ENCODE measurements at regions not wholly inside any gene's neighbourhood (a gene's known extent, or its start where the extent isn't known, plus 50 kb on each side); places are given as distances from the start of the nearest gene placed in this dataset.

GRCh38 chr10:118504044-118504443 lies 91.4 kb downstream of the PRLHR start:
- no peak for TF ChIP-seq CTCF (IDR thresholded peaks at IDR 0.05)
- TF ChIP-seq POLR2A (IDR thresholded peaks at IDR 0.05), result no peak
